IMR-90 (cell line): ENCODE measurements at regions not wholly inside any gene's neighbourhood (a gene's known extent, or its start where the extent isn't known, plus 50 kb on each side); places are given as distances from the start of the nearest gene placed in this dataset.

Experiments used
- ATAC-seq: fragments of 200-7000 bp; cut with Tn5 transposase; 2 replicates; pipeline ENCODE4 v1.9.1; 2020; ENCODE audit warnings: low read depth, mild to moderate bottlenecking, moderate library complexity
- BruUV-seq: library from RNA; stranded (reverse); fragments of 400-500 nt; replicated peaks from 2 replicates; lab custom pipeline; 2021; lab: Mats Ljungman, UMichigan
- CTCF ChIA-PET: fragments of 300-600 bp; formaldehyde crosslinking; extraction: SDS; loops from one replicate; lab custom pipeline; 2021; ENCODE audit warnings: antibody characterized with exemption; lab: Yijun Ruan, JAX
- POLR2A ChIA-PET: fragments of 300-600 bp; sonication (Branson Sonifier 250); formaldehyde crosslinking; loops from one replicate; lab custom pipeline; 2022; ENCODE audit warnings: antibody characterized with exemption; ENCODE audit not compliant: unreplicated experiment; lab: Charles Lee
- DNase-seq: peaks from one replicate; pipeline ENCODE4 v3.0.0; 2013
- H2AFZ ChIP-seq: replicated peaks from 2 replicates; pipeline ENCODE3; 2013; ENCODE audit warnings: low read length, mild to moderate bottlenecking; ENCODE audit not compliant: poor library complexity
- H2AK5ac ChIP-seq: 2 replicates; pipeline ENCODE4 v1.6.1; 2013; ENCODE audit warnings: low read depth, low read length, inconsistent platforms
- H2AK9ac ChIP-seq: replicated peaks from 2 replicates; pipeline ENCODE3; 2013; ENCODE audit warnings: mild to moderate bottlenecking, low read depth, low read length, moderate library complexity; ENCODE audit not compliant: poor library complexity
- H2BK120ac ChIP-seq: 2 replicates; pipeline ENCODE4 v1.6.1; 2013; ENCODE audit warnings: low read depth, low read length, inconsistent platforms
- H2BK15ac ChIP-seq: 3 replicates; pipeline ENCODE4 v1.6.1; 2013; ENCODE audit warnings: low read depth, low read length, inconsistent platforms
- H2BK20ac ChIP-seq: 2 replicates; pipeline ENCODE4 v1.6.1; 2013; ENCODE audit warnings: low read depth, mild to moderate bottlenecking, inconsistent platforms, low read length, moderate library complexity
- H2BK5ac ChIP-seq: 2 replicates; pipeline ENCODE4 v1.6.1; 2013; ENCODE audit warnings: mild to moderate bottlenecking, low read depth, low read length, inconsistent platforms; ENCODE audit not compliant: poor library complexity, severe bottlenecking
- H3K14ac ChIP-seq: replicated peaks from 2 replicates; pipeline ENCODE4 v1.6.1; 2013; ENCODE audit warnings: low read depth, low read length, inconsistent platforms
- H3K18ac ChIP-seq: 2 replicates; pipeline ENCODE4 v1.6.1; 2013; ENCODE audit warnings: low read depth, low read length, control low read depth
- H3K23ac ChIP-seq: 2 replicates; pipeline ENCODE4 v1.6.1; 2013; ENCODE audit warnings: low read depth, low read length, inconsistent platforms
- H3K27ac ChIP-seq: 2 replicates; pipeline ENCODE4 v1.5.1; 2013; ENCODE audit warnings: mild to moderate bottlenecking, control low read depth, low read length; ENCODE audit not compliant: insufficient read depth
- H3K27me3 ChIP-seq: 2 replicates; pipeline ENCODE4 v1.6.1; 2013; ENCODE audit warnings: low read length; ENCODE audit not compliant: control insufficient read depth, insufficient read depth
- H3K36me3 ChIP-seq: 2 replicates; pipeline ENCODE4 v1.6.1; 2013; ENCODE audit warnings: low read length, mixed read lengths; ENCODE audit not compliant: control insufficient read depth, insufficient read depth
- H3K4ac ChIP-seq: 2 replicates; pipeline ENCODE4 v1.6.1; 2013; ENCODE audit warnings: low read depth, low read length, inconsistent platforms
- H3K4me1 ChIP-seq: 2 replicates; pipeline ENCODE4 v1.6.1; 2013; ENCODE audit warnings: low read length, mixed read lengths; ENCODE audit not compliant: control insufficient read depth, insufficient read depth
- H3K4me2 ChIP-seq: 2 replicates; pipeline ENCODE4 v1.6.1; 2013; ENCODE audit warnings: low read depth, mild to moderate bottlenecking, control low read depth, low read length, moderate library complexity
- H3K4me3 ChIP-seq: 2 replicates; pipeline ENCODE4 v1.5.1; 2013; ENCODE audit warnings: low read depth, mild to moderate bottlenecking, control low read depth, low read length, moderate library complexity; ENCODE audit not compliant: insufficient read depth
- H3K56ac ChIP-seq: 2 replicates; pipeline ENCODE4 v1.6.1; 2013; ENCODE audit warnings: low read length, inconsistent platforms; ENCODE audit not compliant: insufficient read depth; ENCODE audit errors: extremely low read depth
- H3K79me1 ChIP-seq, 2 experiments: 2 replicates each; pipeline ENCODE4 v1.6.1; 2013; ENCODE audit warnings: low read length in 2 of 2, inconsistent platforms in 1 of 2, low read depth in 1 of 2
- H3K9ac ChIP-seq: 2 replicates; pipeline ENCODE4 v1.6.1; 2013; ENCODE audit warnings: low read depth, low read length, control low read depth
- H3K9me1 ChIP-seq: 2 replicates; pipeline ENCODE4 v1.6.1; 2013; ENCODE audit warnings: low read length, inconsistent platforms; ENCODE audit not compliant: insufficient read depth
- H3K9me3 ChIP-seq: 2 replicates; pipeline ENCODE4 v1.6.1; 2013; ENCODE audit warnings: low read length; ENCODE audit not compliant: control insufficient read depth, insufficient read depth
- H4K20me1 ChIP-seq: 2 replicates; pipeline ENCODE4 v1.6.1; 2013; ENCODE audit warnings: low read length, inconsistent platforms; ENCODE audit not compliant: insufficient read depth
- H4K5ac ChIP-seq: 2 replicates; pipeline ENCODE4 v1.6.1; 2013; ENCODE audit warnings: mild to moderate bottlenecking, low read depth, low read length, control low read depth
- H4K8ac ChIP-seq, 2 experiments: 2 replicates each; pipeline ENCODE4 v1.6.1; 2013; ENCODE audit warnings: low read depth in 2 of 2, low read length in 2 of 2, control low read depth in 1 of 2, inconsistent platforms in 1 of 2
- H4K91ac ChIP-seq: 2 replicates; pipeline ENCODE4 v1.6.1; 2013; ENCODE audit warnings: low read depth, low read length, inconsistent platforms; ENCODE audit not compliant: insufficient read depth
- BHLHE40 ChIP-seq: fragments of 150-350 bp; IDR thresholded peaks from 2 replicates; pipeline ENCODE4 v1.6.1; 2016; ENCODE audit warnings: mild to moderate bottlenecking, low read depth, low read length
- MAFK ChIP-seq: IDR thresholded peaks from 2 replicates; pipeline ENCODE4 v1.6.1; 2012; ENCODE audit warnings: low read depth, low read length, improper control_type of control experiment
- MAZ ChIP-seq: IDR thresholded peaks from 2 replicates; pipeline ENCODE4 v1.6.1; 2012; ENCODE audit warnings: low read depth, mild to moderate bottlenecking, low read length, improper control_type of control experiment, moderate library complexity, borderline replicate concordance
- MXI1 ChIP-seq: IDR thresholded peaks from 2 replicates; pipeline ENCODE4 v1.6.1; 2012; ENCODE audit warnings: low read depth, mild to moderate bottlenecking, low read length, moderate library complexity, borderline replicate concordance
- NFE2L2 ChIP-seq: fragments of 150-350 bp; IDR thresholded peaks from 2 replicates; pipeline ENCODE4 v1.6.1; 2016; ENCODE audit warnings: low read depth, mild to moderate bottlenecking, low read length
- RAD21 ChIP-seq: IDR thresholded peaks from 2 replicates; pipeline ENCODE4 v1.6.1; 2012; ENCODE audit warnings: low read length, improper control_type of control experiment
- RCOR1 ChIP-seq: IDR thresholded peaks from 2 replicates; pipeline ENCODE4 v1.6.1; 2012; ENCODE audit warnings: mild to moderate bottlenecking, low read length, improper control_type of control experiment; ENCODE audit not compliant: insufficient replicate concordance
- SMC3 ChIP-seq: fragments of 150-350 bp; IDR thresholded peaks from 2 replicates; pipeline ENCODE4 v1.6.1; 2016; ENCODE audit warnings: low read depth, mild to moderate bottlenecking, antibody characterized with exemption, low read length, moderate library complexity
- WGBS, 2 experiments: methylation state at CpG; one replicate each; pipeline versions ENCODE4 v1.1.5 to v1.1.7; 2013; ENCODE audit warnings: missing lambda C conversion rate in 2 of 2; ENCODE audit not compliant: insufficient read length in 1 of 2; ENCODE audit errors: extremely low coverage in 2 of 2; 5-methylcytosine and 5-hydroxymethylcytosine counted together
- dilution Hi-C: fragments of 300-500 bp; cut with HindIII; formaldehyde crosslinking; loops from one replicate; pipeline ENCODE4 v1.14.3; 2018; ENCODE audit warnings: low sequenced_read_pairs; ENCODE audit not compliant: unreplicated experiment
- in situ Hi-C: fragments of 300-500 bp; cut with MboI; formaldehyde crosslinking; loops from 3 replicates; pipeline ENCODE4 v1.14.3; 2019; ENCODE audit warnings: low sequenced_read_pairs, inconsistent platforms, mixed read lengths
- intact Hi-C: fragments of 100-400 bp; cut with micrococcal nuclease; formaldehyde crosslinking; loops from 2 replicates; pipeline ENCODE4 v1.10.0; 2022

- no peak overlapping the region for H3K18ac ChIP-seq
- no peak overlapping the region for H2AK5ac ChIP-seq
- no peak overlapping the region for H4K91ac ChIP-seq
- no peak overlapping the region for H4K8ac ChIP-seq
- H2BK5ac ChIP-seq = no peak overlapping the region
- H3K14ac ChIP-seq = no peak overlapping the region
- TF ChIP-seq MAFK (no peak), SMC3 (no peak), RCOR1 (no peak), MXI1 (no peak), BHLHE40 (no peak), NFE2L2 (no peak), RAD21 (no peak), MAZ (no peak)
- no peak overlapping the region for H3K23ac ChIP-seq
- H2BK20ac ChIP-seq = no peak overlapping the region
- no TSS peak for BruUV-seq
- H3K27me3 ChIP-seq = no peaks in the 10 kb centered on the region; the same call in 1 of the 2 replicates
- H2AFZ ChIP-seq = no peak overlapping the region
- no peak for DNase-seq
- ChIA-PET POLR2A (no interaction called here), CTCF (no interaction called here)
- H2AK9ac ChIP-seq = no peak overlapping the region
- in situ Hi-C loops = no loop called here
- no peaks in the 10 kb centered on the region for H3K79me1 ChIP-seq
- intact Hi-C loops = loop anchor here (5.0 kb wide), 1 partner anchor 47 kb away; no protein-coding TSS in a partner anchor
- H3K9me3 ChIP-seq = no peaks in the 10 kb centered on the region
- H3K9ac ChIP-seq = no peak overlapping the region
- H4K20me1 ChIP-seq = no peaks in the 10 kb centered on the region
- no peaks in the 10 kb centered on the region; the same call in 1 of the 2 replicates for H3K9me1 ChIP-seq
- no peak overlapping the region for H3K4ac ChIP-seq
- H3K4me2 ChIP-seq = no peak overlapping the region
- H3K4me3 ChIP-seq = no peak overlapping the region
- H3K4me1 ChIP-seq = no peaks in the 10 kb centered on the region
- H3K56ac ChIP-seq = no peak overlapping the region
- ATAC-seq = no peak
- no peak overlapping the region for H2BK120ac ChIP-seq
- H3K27ac ChIP-seq = no peak overlapping the region
- dilution Hi-C loops = no loop called here
- no CpG with 5 or more reads among the region's 9 CpGs for whole genome bisulfite sequencing, 2 experiments
- no peaks in the 10 kb centered on the region for H3K36me3 ChIP-seq
- no peak overlapping the region for H2BK15ac ChIP-seq
- no peak overlapping the region for H4K5ac ChIP-seq
Measured at GRCh38 chr6:6930223-6930880, 177.4 kb upstream of the RREB1 start.
